PC-9 (cell line): ENCODE measurements at regions not wholly inside any gene's neighbourhood (a gene's known extent, or its start where the extent isn't known, plus 50 kb on each side); places are given as distances from the start of the nearest gene placed in this dataset.

Experiments used
- BruUV-seq: library from RNA; stranded (reverse); fragments of 400-500 nt; replicated peaks from 2 replicates; lab custom pipeline; 2021; lab: Mats Ljungman, UMichigan
- CTCF ChIA-PET: fragments of 300-600 bp; sonication (Branson Sonifier 250); formaldehyde crosslinking; loops from one replicate; lab custom pipeline; 2022; ENCODE audit warnings: antibody characterized with exemption; lab: Charles Lee
- POLR2A ChIA-PET: fragments of 300-600 bp; sonication (Branson Sonifier 250); formaldehyde crosslinking; loops from one replicate; lab custom pipeline; 2022; ENCODE audit warnings: antibody characterized with exemption; ENCODE audit not compliant: unreplicated experiment; lab: Charles Lee
- DNase-seq, 2 experiments: peaks; one replicate each; pipeline versions ENCODE4 v3.0.0 to v3.0.0-alpha.2; 2015 to 2022; ENCODE audit warnings: mixed read lengths in 1 of 2
- H2AFZ ChIP-seq: fragments of 200-600 bp; sonication (generic); 2 replicates; pipeline ENCODE4 v1.8.1; 2017; ENCODE audit warnings: antibody characterized with exemption
- H3F3A ChIP-seq: fragments of 200-600 bp; sonication (generic); 2 replicates; pipeline ENCODE4 v1.8.1; 2017; ENCODE audit warnings: antibody characterized with exemption, mild to moderate bottlenecking, low read depth; ENCODE audit not compliant: insufficient read depth
- H3K27ac ChIP-seq: fragments of 200-600 bp; sonication (generic); 2 replicates; pipeline ENCODE4 v1.6.1; 2016; ENCODE audit warnings: mixed run types
- H3K27me3 ChIP-seq: fragments of 200-600 bp; sonication (generic); 2 replicates; pipeline ENCODE4 v1.6.1; 2016; ENCODE audit warnings: low read depth, mixed run types; ENCODE audit not compliant: insufficient read depth
- H3K36me3 ChIP-seq: fragments of 200-600 bp; sonication (generic); 2 replicates; pipeline ENCODE4 v1.6.1; 2016; ENCODE audit warnings: low read depth, mixed run types
- H3K4me1 ChIP-seq: fragments of 200-600 bp; sonication (generic); replicated peaks from 2 replicates; pipeline ENCODE4 v1.6.1; 2016; ENCODE audit warnings: mixed run types; ENCODE audit not compliant: insufficient read depth
- H3K4me2 ChIP-seq: fragments of 200-600 bp; sonication (generic); 2 replicates; pipeline ENCODE4 v1.6.1; 2017; ENCODE audit warnings: mixed run types
- H3K4me3 ChIP-seq: fragments of 200-600 bp; sonication (generic); 2 replicates; pipeline ENCODE4 v1.6.1; 2016; ENCODE audit warnings: mixed run types
- H3K79me2 ChIP-seq: fragments of 200-600 bp; sonication (generic); 2 replicates; pipeline ENCODE4 v1.6.1; 2017; ENCODE audit warnings: low read depth, mixed run types
- H3K9me2 ChIP-seq: fragments of 200-600 bp; sonication (generic); 2 replicates; pipeline ENCODE4 v1.8.1; 2017; ENCODE audit warnings: mild to moderate bottlenecking; ENCODE audit not compliant: insufficient read depth
- H3K9me3 ChIP-seq: fragments of 200-600 bp; sonication (generic); 2 replicates; pipeline ENCODE4 v1.8.1; 2016; ENCODE audit warnings: low read depth; ENCODE audit not compliant: insufficient read depth
- H4K20me1 ChIP-seq: fragments of 200-600 bp; sonication (generic); 2 replicates; pipeline ENCODE4 v1.8.1; 2017; ENCODE audit not compliant: insufficient read depth
- EZH2 ChIP-seq: fragments of 200-600 bp; sonication (generic); IDR thresholded peaks from 2 replicates; pipeline ENCODE4 v1.8.0; 2017; ENCODE audit warnings: antibody characterized with exemption, low read depth
- intact Hi-C: fragments of 100-400 bp; cut with micrococcal nuclease; formaldehyde crosslinking; loops from one replicate; pipeline ENCODE4 v1.10.0; 2022; ENCODE audit not compliant: unreplicated experiment
- TF ChIP-seq, protein P1 (sequence below): fragments of 200-600 bp; sonication (generic); conservative IDR thresholded peaks from 2 replicates; pipeline ENCODE4 v1.6.1; 2017; ENCODE audit warnings: mixed run types, antibody characterized with exemption, mild to moderate bottlenecking, moderate library complexity

DNA sequence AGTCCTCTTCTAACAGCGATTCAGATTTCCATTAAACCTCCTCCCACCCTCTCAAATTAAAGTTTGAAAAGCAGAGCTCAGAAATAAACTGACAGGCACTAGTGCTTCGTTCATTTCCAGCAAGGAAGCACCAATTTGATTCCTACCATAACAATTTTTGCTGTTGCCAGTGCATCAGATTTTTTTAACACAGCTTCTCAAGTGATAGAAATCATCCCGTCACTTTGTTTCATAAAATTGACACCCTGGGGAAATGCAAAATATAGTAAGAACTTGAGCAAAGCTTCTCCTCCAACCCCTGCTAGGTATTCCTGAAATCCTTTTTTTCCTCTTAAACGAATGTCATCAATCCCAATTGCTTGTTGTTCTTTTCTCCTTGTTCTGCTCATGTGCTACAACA, 332.1 kb downstream of the FOXG1 start:
- CTCF ChIA-PET: no interaction called here
- no peak overlapping the region for H3K4me2 ChIP-seq
- no peaks in the 10 kb centered on the region for H3K27me3 ChIP-seq
- BruUV-seq: no TSS peak
- no peaks in the 10 kb centered on the region for H4K20me1 ChIP-seq
- no peak overlapping the region for H3K4me3 ChIP-seq
- no peak overlapping the region for H3K27ac ChIP-seq
- no peaks in the 10 kb centered on the region for H3K9me2 ChIP-seq
- DNase-seq: no peak
- POLR2A ChIA-PET: no interaction called here
- no peaks in the 10 kb centered on the region for H3K36me3 ChIP-seq
- no peaks in the 10 kb centered on the region for H3K9me3 ChIP-seq
- no peak overlapping the region for H2AFZ ChIP-seq
- TF ChIP-seq, protein P1, sequence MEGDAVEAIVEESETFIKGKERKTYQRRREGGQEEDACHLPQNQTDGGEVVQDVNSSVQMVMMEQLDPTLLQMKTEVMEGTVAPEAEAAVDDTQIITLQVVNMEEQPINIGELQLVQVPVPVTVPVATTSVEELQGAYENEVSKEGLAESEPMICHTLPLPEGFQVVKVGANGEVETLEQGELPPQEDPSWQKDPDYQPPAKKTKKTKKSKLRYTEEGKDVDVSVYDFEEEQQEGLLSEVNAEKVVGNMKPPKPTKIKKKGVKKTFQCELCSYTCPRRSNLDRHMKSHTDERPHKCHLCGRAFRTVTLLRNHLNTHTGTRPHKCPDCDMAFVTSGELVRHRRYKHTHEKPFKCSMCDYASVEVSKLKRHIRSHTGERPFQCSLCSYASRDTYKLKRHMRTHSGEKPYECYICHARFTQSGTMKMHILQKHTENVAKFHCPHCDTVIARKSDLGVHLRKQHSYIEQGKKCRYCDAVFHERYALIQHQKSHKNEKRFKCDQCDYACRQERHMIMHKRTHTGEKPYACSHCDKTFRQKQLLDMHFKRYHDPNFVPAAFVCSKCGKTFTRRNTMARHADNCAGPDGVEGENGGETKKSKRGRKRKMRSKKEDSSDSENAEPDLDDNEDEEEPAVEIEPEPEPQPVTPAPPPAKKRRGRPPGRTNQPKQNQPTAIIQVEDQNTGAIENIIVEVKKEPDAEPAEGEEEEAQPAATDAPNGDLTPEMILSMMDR: no peak
- no peak for TF ChIP-seq EZH2
- no peaks in the 10 kb centered on the region for H3K4me1 ChIP-seq
- intact Hi-C loops: no loop called here
- no peaks in the 10 kb centered on the region for H3K79me2 ChIP-seq
- no peaks in the 10 kb centered on the region for H3F3A ChIP-seq

DNA sequence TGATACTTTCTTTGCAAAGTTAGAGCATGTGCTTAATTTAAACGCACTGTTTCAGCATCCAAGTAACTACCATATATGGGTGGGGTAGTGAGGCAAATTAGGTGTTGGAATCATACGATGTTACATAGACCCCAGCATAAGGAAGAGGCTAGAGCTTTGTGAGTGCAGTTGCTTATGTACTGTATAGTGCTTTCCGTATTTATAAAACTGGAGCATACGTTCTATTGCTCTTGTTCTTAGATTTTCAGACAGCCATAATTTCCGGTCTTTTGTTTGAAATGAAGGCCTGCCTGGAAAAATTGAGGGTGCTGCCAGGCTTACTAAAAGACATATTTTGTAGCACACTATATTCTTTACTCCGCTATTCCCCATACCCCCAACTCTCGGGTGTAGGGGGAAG, 335.7 kb downstream of the FOXG1 start:
- POLR2A ChIA-PET: no interaction called here
- no peaks in the 10 kb centered on the region for H4K20me1 ChIP-seq
- no peaks in the 10 kb centered on the region for H3K9me3 ChIP-seq
- H3K79me2 ChIP-seq: no peaks in the 10 kb centered on the region
- BruUV-seq: no TSS peak
- TF ChIP-seq, protein P1: no peak
- no peak for TF ChIP-seq EZH2
- CTCF ChIA-PET: no interaction called here
- no peak overlapping the region for H2AFZ ChIP-seq
- H3K36me3 ChIP-seq: no peaks in the 10 kb centered on the region
- no peak for DNase-seq
- intact Hi-C loops: no loop called here
- no peak overlapping the region for H3K4me3 ChIP-seq
- no peaks in the 10 kb centered on the region for H3K4me1 ChIP-seq
- H3K9me2 ChIP-seq: no peaks in the 10 kb centered on the region
- no peak overlapping the region for H3K27ac ChIP-seq
- H3F3A ChIP-seq: no peaks in the 10 kb centered on the region
- H3K27me3 ChIP-seq: no peaks in the 10 kb centered on the region
- no peak overlapping the region for H3K4me2 ChIP-seq

DNA sequence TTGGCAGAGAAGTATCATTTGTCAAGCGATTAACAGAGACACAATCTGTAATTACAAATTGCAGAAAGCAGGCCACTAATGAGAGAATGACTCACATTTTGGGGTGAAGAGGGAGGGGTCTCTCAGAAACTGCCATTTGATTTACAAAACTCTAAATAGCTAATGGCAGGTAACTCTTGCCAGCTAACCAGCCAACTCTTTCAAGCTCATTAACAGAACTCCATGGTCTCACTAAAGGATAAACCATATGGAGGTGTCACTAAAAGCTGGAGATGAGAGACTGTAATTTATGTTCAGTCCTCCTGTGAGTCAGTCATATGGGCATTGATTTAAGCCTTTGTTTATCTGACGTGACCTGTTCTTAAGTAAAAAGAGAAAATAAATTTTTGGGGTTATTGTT, 336.4 kb downstream of the FOXG1 start:
- BruUV-seq: no TSS peak
- CTCF ChIA-PET: no interaction called here
- no peak overlapping the region for H3K4me3 ChIP-seq
- H3K9me3 ChIP-seq: no peaks in the 10 kb centered on the region
- no peaks in the 10 kb centered on the region for H3F3A ChIP-seq
- H3K4me2 ChIP-seq: no peak overlapping the region
- no peaks in the 10 kb centered on the region for H4K20me1 ChIP-seq
- intact Hi-C loops: no loop called here
- H3K9me2 ChIP-seq: no peaks in the 10 kb centered on the region
- H2AFZ ChIP-seq: no peak overlapping the region
- H3K27me3 ChIP-seq: no peaks in the 10 kb centered on the region
- H3K36me3 ChIP-seq: no peaks in the 10 kb centered on the region
- TF ChIP-seq, protein P1: no peak
- POLR2A ChIA-PET: no interaction called here
- H3K4me1 ChIP-seq: no peaks in the 10 kb centered on the region
- DNase-seq: no peak
- no peaks in the 10 kb centered on the region for H3K79me2 ChIP-seq
- H3K27ac ChIP-seq: no peak overlapping the region
